Neural progenitor cell (in vitro differentiated cells): ENCODE measurements at regions not wholly inside any gene's neighbourhood (a gene's known extent, or its start where the extent isn't known, plus 50 kb on each side); places are given as distances from the start of the nearest gene placed in this dataset.

Experiments used
- EZH2 ChIP-seq: fragments of 200-600 bp; sonication (generic); IDR thresholded peaks from 2 replicates; pipeline ENCODE4 v1.6.1; 2017; ENCODE audit warnings: antibody characterized with exemption, mild to moderate bottlenecking, moderate library complexity
- TF ChIP-seq, protein P1 (sequence below): fragments of 200-600 bp; sonication (generic); IDR thresholded peaks from 2 replicates; pipeline ENCODE4 v1.5.1; 2017; ENCODE audit warnings: antibody characterized with exemption, mild to moderate bottlenecking

DNA sequence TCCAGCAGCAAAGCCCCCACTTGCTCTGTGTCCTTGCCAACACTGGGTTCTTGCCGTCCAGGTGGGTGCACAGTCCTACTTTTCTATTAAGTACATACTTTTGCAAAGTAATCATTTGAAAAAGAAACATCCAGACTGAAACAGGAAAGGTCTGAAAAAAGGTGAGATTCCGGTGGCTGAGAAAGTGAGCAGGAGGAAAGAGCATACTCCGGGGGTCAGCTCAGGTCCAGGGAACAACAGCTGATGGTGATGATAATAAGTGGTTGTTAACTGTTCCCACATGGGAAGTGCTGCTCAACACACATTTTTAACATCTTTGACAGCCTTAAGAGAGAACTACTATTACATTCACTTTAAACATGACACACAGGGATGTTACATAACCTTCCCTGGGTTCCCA lies 86.1 kb upstream of the UXS1 start:
- TF ChIP-seq, protein P1, sequence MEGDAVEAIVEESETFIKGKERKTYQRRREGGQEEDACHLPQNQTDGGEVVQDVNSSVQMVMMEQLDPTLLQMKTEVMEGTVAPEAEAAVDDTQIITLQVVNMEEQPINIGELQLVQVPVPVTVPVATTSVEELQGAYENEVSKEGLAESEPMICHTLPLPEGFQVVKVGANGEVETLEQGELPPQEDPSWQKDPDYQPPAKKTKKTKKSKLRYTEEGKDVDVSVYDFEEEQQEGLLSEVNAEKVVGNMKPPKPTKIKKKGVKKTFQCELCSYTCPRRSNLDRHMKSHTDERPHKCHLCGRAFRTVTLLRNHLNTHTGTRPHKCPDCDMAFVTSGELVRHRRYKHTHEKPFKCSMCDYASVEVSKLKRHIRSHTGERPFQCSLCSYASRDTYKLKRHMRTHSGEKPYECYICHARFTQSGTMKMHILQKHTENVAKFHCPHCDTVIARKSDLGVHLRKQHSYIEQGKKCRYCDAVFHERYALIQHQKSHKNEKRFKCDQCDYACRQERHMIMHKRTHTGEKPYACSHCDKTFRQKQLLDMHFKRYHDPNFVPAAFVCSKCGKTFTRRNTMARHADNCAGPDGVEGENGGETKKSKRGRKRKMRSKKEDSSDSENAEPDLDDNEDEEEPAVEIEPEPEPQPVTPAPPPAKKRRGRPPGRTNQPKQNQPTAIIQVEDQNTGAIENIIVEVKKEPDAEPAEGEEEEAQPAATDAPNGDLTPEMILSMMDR = no peak
- no peak for TF ChIP-seq EZH2
